ENCODE measurements at regions not wholly inside any gene's neighbourhood (a gene's known extent, or its start where the extent isn't known, plus 50 kb on each side); places are given as distances from the start of the nearest gene placed in this dataset.

DNA sequence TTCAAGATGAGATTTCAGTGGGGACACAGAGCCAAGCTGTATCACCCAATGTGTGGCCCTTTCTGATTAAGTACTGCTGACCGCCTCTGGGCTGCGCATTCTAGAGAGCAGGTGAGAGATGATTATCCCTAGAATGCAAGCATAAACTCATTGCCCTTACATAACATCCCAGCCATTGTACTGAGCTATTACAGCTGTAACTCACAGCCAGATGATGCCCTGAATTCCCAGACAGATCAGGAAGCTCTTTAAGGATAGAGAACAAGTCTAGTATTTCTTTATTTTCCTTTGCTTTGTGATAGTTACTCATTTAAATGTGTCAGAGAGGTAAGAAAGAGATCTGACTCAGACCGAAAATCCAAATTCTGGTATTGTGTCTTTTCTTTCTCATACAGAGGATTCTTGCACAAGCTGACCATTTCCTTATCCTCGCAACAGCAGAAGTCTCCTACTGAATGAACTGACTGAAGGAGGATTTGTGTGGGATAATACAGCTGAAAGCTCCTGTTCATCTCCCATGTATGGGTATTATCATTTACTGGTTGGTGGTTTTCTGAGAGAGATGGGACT is 58.4 kb downstream of the ZNF22 start:
- Histone ChIP-seq H3K4me3 (ENCODE audit: low read depth, low read length) (no peak overlapping the region), H3K36me3 (ENCODE audit: control insufficient read depth in 2 of 2, insufficient read depth in 1 of 2, low read length in 2 of 2) (no peaks in the 10 kb centered on the region), H3K4me1 (ENCODE audit: control insufficient read depth, insufficient read depth, low read length) (no peaks in the 10 kb centered on the region), H3K9me3 (ENCODE audit: control insufficient read depth, insufficient read depth, low read depth, low read length) (no peaks in the 10 kb centered on the region), H3K27ac (ENCODE audit: extremely low read depth, low read depth, low read length) (no peak overlapping the region)
- CTCF ChIA-PET, result interaction anchor here (0.6 kb wide), 1 partner anchor 15 kb away, joined by 3 read pairs; no protein-coding TSS in a partner anchor
- TF ChIP-seq ZBTB6 (tag by site-specific recombination; IDR thresholded peaks at IDR 0.05) (no peak), ZNF776 (tag by site-specific recombination; IDR thresholded peaks at IDR 0.05; ENCODE audit: borderline replicate concordance) (no peak), ZNF654 (tag by site-specific recombination; IDR thresholded peaks at IDR 0.05; ENCODE audit: low read depth) (no peak), HOXA7 (CRISPR knock-in tag; IDR thresholded peaks at IDR 0.05; ENCODE audit: borderline replicate concordance) (no peak), ZNF146 (tag by site-specific recombination; IDR thresholded peaks at IDR 0.05) (no peak), ZNF10 (tag by site-specific recombination; IDR thresholded peaks at IDR 0.05) (no peak), EGR2 (tag by site-specific recombination; IDR thresholded peaks at IDR 0.05; ENCODE audit: low read depth) (no peak), ELK4 (IDR thresholded peaks at IDR 0.05; ENCODE audit: borderline replicate concordance, low read depth, low read length) (no peak), ZNF629 (tag by site-specific recombination; IDR thresholded peaks at IDR 0.05) (no peak), TSHZ1 (tag by site-specific recombination; IDR thresholded peaks at IDR 0.05; ENCODE audit: borderline replicate concordance) (no peak), KLF7 (tag by site-specific recombination; IDR thresholded peaks at IDR 0.05; ENCODE audit: borderline replicate concordance) (no peak), ZIC2 (tag by site-specific recombination; IDR thresholded peaks at IDR 0.05) (no peak), ZNF473 (tag by site-specific recombination; IDR thresholded peaks at IDR 0.05) (no peak), SCRT1 (tag by site-specific recombination; IDR thresholded peaks at IDR 0.05; ENCODE audit: borderline replicate concordance) (no peak), ZNF274 (IDR thresholded peaks at IDR 0.05; ENCODE audit: low read length) (no peak), ZNF274 (tag by site-specific recombination; IDR thresholded peaks at IDR 0.05; ENCODE audit: borderline replicate concordance) (no peak), ZSCAN4 (tag by site-specific recombination; IDR thresholded peaks at IDR 0.05) (no peak), ZNF121 (tag by site-specific recombination; IDR thresholded peaks at IDR 0.05) (no peak), GLI2 (tag by site-specific recombination; IDR thresholded peaks at IDR 0.05; ENCODE audit: borderline replicate concordance, low read depth) (no peak), ZNF341 (tag by site-specific recombination; IDR thresholded peaks at IDR 0.05; ENCODE audit: low read depth) (no peak)
- TF ChIP-seq, protein P1, sequence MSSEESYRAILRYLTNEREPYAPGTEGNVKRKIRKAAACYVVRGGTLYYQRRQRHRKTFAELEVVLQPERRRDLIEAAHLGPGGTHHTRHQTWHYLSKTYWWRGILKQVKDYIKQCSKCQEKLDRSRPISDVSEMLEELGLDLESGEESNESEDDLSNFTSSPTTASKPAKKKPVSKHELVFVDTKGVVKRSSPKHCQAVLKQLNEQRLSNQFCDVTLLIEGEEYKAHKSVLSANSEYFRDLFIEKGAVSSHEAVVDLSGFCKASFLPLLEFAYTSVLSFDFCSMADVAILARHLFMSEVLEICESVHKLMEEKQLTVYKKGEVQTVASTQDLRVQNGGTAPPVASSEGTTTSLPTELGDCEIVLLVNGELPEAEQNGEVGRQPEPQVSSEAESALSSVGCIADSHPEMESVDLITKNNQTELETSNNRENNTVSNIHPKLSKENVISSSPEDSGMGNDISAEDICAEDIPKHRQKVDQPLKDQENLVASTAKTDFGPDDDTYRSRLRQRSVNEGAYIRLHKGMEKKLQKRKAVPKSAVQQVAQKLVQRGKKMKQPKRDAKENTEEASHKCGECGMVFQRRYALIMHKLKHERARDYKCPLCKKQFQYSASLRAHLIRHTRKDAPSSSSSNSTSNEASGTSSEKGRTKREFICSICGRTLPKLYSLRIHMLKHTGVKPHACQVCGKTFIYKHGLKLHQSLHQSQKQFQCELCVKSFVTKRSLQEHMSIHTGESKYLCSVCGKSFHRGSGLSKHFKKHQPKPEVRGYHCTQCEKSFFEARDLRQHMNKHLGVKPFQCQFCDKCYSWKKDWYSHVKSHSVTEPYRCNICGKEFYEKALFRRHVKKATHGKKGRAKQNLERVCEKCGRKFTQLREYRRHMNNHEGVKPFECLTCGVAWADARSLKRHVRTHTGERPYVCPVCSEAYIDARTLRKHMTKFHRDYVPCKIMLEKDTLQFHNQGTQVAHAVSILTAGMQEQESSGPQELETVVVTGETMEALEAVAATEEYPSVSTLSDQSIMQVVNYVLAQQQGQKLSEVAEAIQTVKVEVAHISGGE (tag by site-specific recombination; conservative IDR thresholded peaks at IDR 0.05; ENCODE audit: low read depth), result no peak
- POLR2A ChIA-PET, result no interaction called here

Measured in HEK293 (cell line).